ENCODE measurements at regions not wholly inside any gene's neighbourhood (a gene's known extent, or its start where the extent isn't known, plus 50 kb on each side); places are given as distances from the start of the nearest gene placed in this dataset.
A peak's percentile ranks its signal among the peaks of the same experiment; 100 is the strongest.
"Not testable (repeated sequence)": the region's sequence is repeated elsewhere in the genome, so short reads cannot be mapped to it uniquely, and the experiment has no call there.

DNA sequence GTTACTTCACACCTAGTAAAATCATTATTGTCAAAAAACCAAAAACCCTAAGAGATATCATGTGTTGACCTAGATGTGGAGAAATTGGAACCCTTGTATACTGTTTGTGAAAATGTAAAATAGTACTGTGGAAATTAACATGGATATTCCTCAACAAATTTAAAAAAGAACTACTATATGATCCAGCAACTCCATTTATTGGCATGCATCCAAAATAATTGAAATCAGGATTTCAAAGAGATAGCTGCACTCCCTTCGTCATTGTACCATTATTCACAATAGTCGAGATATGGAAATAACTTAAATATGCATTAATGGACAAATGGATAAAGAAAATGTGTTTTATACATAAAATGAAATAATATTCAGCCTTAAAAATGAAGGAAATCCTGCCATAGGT is 105.3 kb upstream of the ZC3H15 start:
- DNase-seq (ENCODE audit: low read depth) = no peak

DNA sequence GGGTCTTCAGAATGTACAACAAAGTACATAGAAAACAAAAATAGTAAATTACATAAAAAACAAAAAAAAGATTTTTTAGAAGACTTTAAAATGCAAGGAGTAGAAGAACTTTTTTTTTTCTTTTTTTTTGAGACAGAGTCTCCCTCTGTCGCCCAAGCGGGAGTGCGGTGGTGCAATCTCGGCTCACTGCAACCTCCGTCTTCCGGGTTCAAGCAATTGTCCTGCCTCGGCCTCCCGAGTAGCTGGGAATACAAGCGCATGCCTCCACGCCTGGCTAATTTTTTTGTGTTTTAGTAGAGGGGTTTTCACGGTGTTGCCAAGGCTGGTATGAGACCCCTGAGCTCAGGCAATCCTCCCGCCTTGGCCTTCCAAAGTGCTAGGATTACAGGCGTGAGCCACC is 104.5 kb upstream of the ZC3H15 start:
- no peak for DNase-seq (ENCODE audit: low read depth)

GRCh38 chr2:186382932-186383331 is 103.1 kb upstream of the ZC3H15 start:
- no peak for DNase-seq (ENCODE audit: low read depth)

- DNase-seq (ENCODE audit: low read depth) = no peak
These were observed 101.8 kb upstream of the ZC3H15 start for GRCh38 chr2:186384226-186384625.

GRCh38 chr2:186385638-186386201 is 100.3 kb upstream of the ZC3H15 start:
- not testable (repeated sequence) for DNase-seq (ENCODE audit: low read depth)

DNA sequence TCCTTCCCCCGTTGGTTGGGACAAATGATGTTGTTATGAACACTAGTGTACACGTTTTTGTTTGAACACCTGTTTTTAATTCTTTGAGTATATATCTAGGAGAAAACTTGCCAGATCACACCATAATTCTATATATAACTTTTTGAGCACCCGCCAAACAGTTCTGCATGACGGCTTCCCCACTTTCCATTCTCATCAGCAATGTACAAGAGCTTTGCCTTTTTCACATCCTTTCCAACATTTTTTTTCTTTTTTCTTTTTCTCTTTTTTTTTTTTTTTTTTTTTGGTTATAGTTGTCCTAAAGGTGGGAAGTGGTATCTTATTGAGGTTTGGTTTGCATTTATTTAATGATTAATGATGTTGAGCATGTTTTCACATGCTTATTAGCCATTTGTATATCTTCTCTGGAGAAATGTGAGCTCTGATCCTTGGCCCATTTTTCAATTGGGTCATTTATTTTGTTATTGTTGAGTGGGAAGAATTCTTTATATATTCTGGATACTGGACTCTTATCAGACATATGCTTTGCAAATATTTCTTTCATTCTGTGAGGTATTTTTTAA is 86.9 kb upstream of the ZC3H15 start:
- DNase-seq (ENCODE audit: low read depth) = no peak

- no peak for DNase-seq (ENCODE audit: low read depth)
These were observed 80.2 kb upstream of the ZC3H15 start for GRCh38 chr2:186405842-186406241.

DNA sequence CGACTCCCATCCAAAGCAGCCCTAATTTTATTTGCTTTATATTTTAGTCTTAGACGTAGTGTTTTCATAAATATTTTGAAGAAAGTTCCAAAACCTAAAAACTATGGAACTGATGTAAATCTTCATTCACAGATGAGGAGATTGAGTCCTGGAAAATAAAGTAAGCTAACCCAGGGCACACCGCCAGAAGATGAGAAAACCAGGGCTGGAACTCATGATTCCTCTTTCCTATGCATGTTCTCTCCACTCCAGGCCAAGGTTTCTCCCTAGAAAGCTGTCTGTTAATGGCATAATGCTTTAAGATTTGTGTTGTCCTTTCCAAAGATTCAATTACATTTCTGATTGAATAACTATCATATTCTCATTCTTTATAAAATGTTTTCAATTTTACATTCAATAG is 78.4 kb upstream of the ZC3H15 start:
- DNase-seq (ENCODE audit: low read depth) = no peak

GRCh38 chr2:186410802-186411201 is 75.3 kb upstream of the ZC3H15 start:
- no peak for DNase-seq (ENCODE audit: low read depth)

- peak; percentile 46 for DNase-seq (ENCODE audit: low read depth)
These were observed 63.8 kb upstream of the ZC3H15 start for GRCh38 chr2:186422226-186422625.

DNA sequence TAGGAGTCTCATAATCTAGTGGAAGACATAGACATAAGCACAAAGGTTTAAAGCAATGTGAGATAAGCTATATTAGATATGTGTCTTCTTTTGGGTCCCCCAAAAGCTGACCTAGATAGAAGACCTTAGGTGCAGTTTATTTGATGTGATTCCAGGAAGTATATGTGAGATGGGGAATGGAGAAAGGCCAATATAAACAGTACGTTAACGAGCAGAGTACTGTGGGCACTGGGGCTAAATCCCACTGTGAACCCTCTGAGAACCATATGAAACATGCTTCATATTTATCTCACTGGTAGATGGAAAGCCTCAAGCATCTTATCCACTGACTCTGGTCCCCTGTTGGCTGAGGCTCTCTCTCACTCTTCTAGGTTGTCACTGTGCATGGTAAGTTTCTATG is 62.6 kb upstream of the ZC3H15 start:
- no peak for DNase-seq (ENCODE audit: low read depth)

DNA sequence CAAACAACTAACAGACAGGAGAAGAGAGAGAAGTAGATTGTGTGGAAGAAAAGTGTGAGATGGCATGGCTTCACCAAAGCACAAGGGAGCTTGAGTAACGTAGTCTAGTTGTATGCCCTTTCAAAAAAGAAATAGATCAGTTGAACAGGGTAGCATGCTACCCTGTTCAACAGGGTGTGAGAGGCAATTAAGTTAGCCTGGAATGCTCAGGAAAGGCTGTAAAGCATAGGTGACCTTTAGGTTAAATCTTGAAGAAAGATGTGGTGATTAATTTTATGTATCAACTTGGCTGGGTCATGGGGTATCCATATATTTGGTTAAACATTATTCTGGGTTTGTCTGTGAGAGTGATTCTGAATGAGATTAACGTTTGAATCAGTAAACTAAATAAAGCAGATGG is 61.8 kb upstream of the ZC3H15 start:
- DNase-seq (ENCODE audit: low read depth) = no peak

- DNase-seq (ENCODE audit: low read depth) = no peak
These were observed 60.5 kb upstream of the ZC3H15 start for GRCh38 chr2:186425576-186425975.

- DNase-seq (ENCODE audit: low read depth) = peak; percentile 7
These were observed 59.7 kb upstream of the ZC3H15 start for GRCh38 chr2:186426153-186427016.

GRCh38 chr2:186427017-186427350 is 59.1 kb upstream of the ZC3H15 start:
- DNase-seq (ENCODE audit: low read depth) = not testable (repeated sequence)

DNA sequence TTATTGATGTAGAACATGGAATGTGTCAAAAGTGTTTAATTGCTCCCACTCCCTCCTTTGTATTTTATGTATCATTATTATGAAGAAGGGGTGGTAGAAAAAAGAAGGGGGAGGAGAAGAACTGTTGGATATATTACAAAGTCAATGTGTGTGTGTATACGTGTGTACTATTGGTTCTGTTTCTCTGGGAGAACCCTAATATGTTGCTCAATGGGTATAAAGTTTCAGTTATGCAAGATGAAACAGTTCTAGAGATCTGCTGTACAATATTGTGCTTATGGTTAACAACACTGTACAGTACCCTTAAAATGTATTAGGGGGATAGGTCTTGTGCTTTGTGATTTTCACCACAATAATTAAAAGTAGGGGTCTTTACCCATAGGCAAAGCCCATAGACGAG is 58.1 kb upstream of the ZC3H15 start:
- DNase-seq (ENCODE audit: low read depth) = no peak

DNA sequence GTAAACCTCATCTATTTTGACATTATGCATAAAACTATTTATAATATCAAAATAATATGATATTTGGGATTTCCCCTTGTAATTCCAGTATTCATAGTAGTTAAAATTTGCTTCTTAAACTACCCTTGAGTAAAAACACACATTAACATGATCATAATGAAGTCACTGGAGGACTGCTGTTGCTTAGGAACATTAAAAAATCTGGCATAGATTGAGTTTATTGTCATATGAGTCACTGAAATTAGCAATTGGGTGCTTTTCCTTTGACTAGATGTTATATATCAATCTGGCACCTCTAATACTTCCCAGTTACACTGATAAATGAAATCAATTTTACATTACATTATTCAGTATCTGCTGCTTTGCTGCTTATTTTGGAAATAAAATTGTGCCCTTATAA is 57.0 kb upstream of the ZC3H15 start:
- peak; percentile 54 for DNase-seq (ENCODE audit: low read depth)

DNA sequence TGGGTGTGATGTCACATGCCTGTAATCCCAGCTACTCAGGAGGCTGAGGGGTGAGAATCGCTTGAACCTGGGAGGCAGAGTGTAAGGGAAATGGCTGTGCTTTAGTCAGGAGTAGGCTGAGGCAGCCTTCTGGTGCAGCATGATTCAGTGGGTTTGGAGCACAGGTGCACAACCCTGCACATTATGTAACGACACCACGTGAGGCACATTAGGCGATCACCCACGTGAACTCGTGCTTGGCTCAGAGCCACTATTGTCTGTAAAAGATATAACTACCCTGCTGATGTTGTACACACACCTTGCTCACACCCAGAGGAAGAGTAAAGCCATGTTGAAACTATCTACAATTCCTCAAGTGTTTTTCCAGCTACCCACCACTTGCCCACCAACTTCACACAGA is 54.8 kb upstream of the ZC3H15 start:
- no peak for DNase-seq (ENCODE audit: low read depth)

DNA sequence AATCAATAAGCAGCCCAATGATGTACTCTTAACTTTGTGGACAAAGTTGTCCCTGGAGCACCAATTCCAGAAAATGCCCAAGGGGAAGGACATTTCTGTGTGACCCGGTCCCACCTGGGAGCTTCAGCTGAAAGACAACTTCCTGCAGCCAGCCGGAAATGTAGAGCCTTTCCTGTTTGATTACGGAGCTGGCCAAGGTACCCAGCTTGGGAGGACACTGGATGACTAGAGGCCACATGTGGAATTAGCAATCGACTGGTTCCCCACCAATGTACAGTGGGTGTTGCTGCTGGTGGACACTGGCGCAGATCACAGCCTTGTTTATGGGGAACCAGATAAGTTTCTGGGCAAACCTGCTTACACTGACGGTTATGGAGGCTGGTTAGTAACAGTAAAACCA is 53.0 kb upstream of the ZC3H15 start:
- DNase-seq (ENCODE audit: low read depth) = no peak

GRCh38 chr2:186433777-186434432 is 52.2 kb upstream of the ZC3H15 start:
- DNase-seq (ENCODE audit: low read depth) = no peak
